C4-2B (cell line): ENCODE measurements at regions not wholly inside any gene's neighbourhood (a gene's known extent, or its start where the extent isn't known, plus 50 kb on each side); places are given as distances from the start of the nearest gene placed in this dataset.

Experiments
- CTCF ChIP-seq: fragments of 450-650 bp; conservative IDR thresholded peaks from 2 replicates; pipeline ENCODE4 v1.5.1; 2017; ENCODE audit warnings: mild to moderate bottlenecking
- ZFX ChIP-seq: fragments of 450-650 bp; IDR thresholded peaks from 2 replicates; pipeline ENCODE4 v1.6.1; 2017

GRCh38 chr2:7552825-7553570 is 635.8 kb downstream of the RNF144A start:
- no peak for TF ChIP-seq CTCF
- TF ChIP-seq ZFX: no peak
